GM19035 (cell line): ENCODE measurements at regions not wholly inside any gene's neighbourhood (a gene's known extent, or its start where the extent isn't known, plus 50 kb on each side); places are given as distances from the start of the nearest gene placed in this dataset.
"Not testable (repeated sequence)": the region's sequence is repeated elsewhere in the genome, so short reads cannot be mapped to it uniquely, and the experiment has no call there.

Experiments
- ATAC-seq: cut with Tn5 transposase; IDR thresholded peaks from one replicate; pipeline ENCODE4 v1.9.1; 2021; ENCODE audit not compliant: unreplicated experiment

- ATAC-seq = not testable (repeated sequence)
Measured at GRCh38 chr17:26881195-26881594, 412.7 kb upstream of the WSB1 start.

- peak; percentile 63 for ATAC-seq
Measured at GRCh38 chr17:26882097-26882761, 411.7 kb upstream of the WSB1 start.

- ATAC-seq = not testable (repeated sequence)
Measured at GRCh38 chr17:26883878-26884740, 409.8 kb upstream of the WSB1 start.

GRCh38 chr17:26884741-26885059, 409.2 kb upstream of the WSB1 start:
- not testable (repeated sequence) for ATAC-seq

GRCh38 chr17:26885244-26885970, 408.5 kb upstream of the WSB1 start:
- not testable (repeated sequence) for ATAC-seq
